Neural progenitor cell (in vitro differentiated cells): ENCODE measurements at regions not wholly inside any gene's neighbourhood (a gene's known extent, or its start where the extent isn't known, plus 50 kb on each side); places are given as distances from the start of the nearest gene placed in this dataset.

Source experiments
- EZH2 ChIP-seq: fragments of 200-600 bp; sonication (generic); IDR thresholded peaks from 2 replicates; pipeline ENCODE4 v1.6.1; 2017; ENCODE audit warnings: antibody characterized with exemption, mild to moderate bottlenecking, moderate library complexity
- EZH2phosphoT487 ChIP-seq: fragments of 200-600 bp; sonication (generic); IDR thresholded peaks from 2 replicates; pipeline ENCODE4 v1.6.1; 2017; ENCODE audit warnings: antibody characterized with exemption

GRCh38 chr11:43583548-43583947 lies 97.0 kb upstream of the HSD17B12 start:
- TF ChIP-seq EZH2 (no peak), EZH2phosphoT487 (no peak)
